H9 (cell line): ENCODE measurements at regions not wholly inside any gene's neighbourhood (a gene's known extent, or its start where the extent isn't known, plus 50 kb on each side); places are given as distances from the start of the nearest gene placed in this dataset.

Experiments
- DNase-seq: peaks from one replicate; pipeline ENCODE4 v3.0.0-alpha.2; 2017
- H2AFZ ChIP-seq: one replicate; pipeline ENCODE4 v1.6.1; 2013; ENCODE audit warnings: mild to moderate bottlenecking, low read length, control low read depth, moderate library complexity
- H2AK5ac ChIP-seq: 2 replicates; pipeline ENCODE4 v1.6.1; 2013; ENCODE audit warnings: low read length, control low read depth, mixed read lengths; ENCODE audit not compliant: insufficient read length
- H2BK120ac ChIP-seq: one replicate; pipeline ENCODE4 v1.6.1; 2013; ENCODE audit warnings: low read depth, mild to moderate bottlenecking, low read length, control low read depth, inconsistent platforms; ENCODE audit not compliant: poor library complexity, severe bottlenecking
- H2BK12ac ChIP-seq: 2 replicates; pipeline ENCODE4 v1.6.1; 2013; ENCODE audit warnings: low read length, control low read depth, mixed read lengths, low read depth; ENCODE audit not compliant: insufficient read length
- H2BK15ac ChIP-seq: 2 replicates; pipeline ENCODE4 v1.6.1; 2013; ENCODE audit warnings: low read depth, low read length, control low read depth
- H2BK20ac ChIP-seq: one replicate; pipeline ENCODE4 v1.6.1; 2013; ENCODE audit warnings: low read depth, mild to moderate bottlenecking, low read length, control low read depth, inconsistent platforms; ENCODE audit not compliant: poor library complexity, severe bottlenecking
- H2BK5ac ChIP-seq: 2 replicates; pipeline ENCODE4 v1.6.1; 2013; ENCODE audit warnings: low read length, control low read depth, mixed read lengths; ENCODE audit not compliant: insufficient read length
- H3K14ac ChIP-seq: 2 replicates; pipeline ENCODE4 v1.6.1; 2013; ENCODE audit warnings: low read length, control low read depth; ENCODE audit not compliant: insufficient read depth
- H3K18ac ChIP-seq: 2 replicates; pipeline ENCODE4 v1.6.1; 2013; ENCODE audit warnings: low read depth, mild to moderate bottlenecking, mixed read lengths, low read length, control low read depth; ENCODE audit not compliant: insufficient read length
- H3K23ac ChIP-seq: 2 replicates; pipeline ENCODE4 v1.6.1; 2013; ENCODE audit warnings: low read length, control low read depth, mixed read lengths, low read depth; ENCODE audit not compliant: insufficient read length
- H3K23me2 ChIP-seq: 2 replicates; pipeline ENCODE4 v1.6.1; 2013; ENCODE audit warnings: low read depth, mild to moderate bottlenecking, mixed read lengths, low read length, control low read depth; ENCODE audit not compliant: insufficient read length, poor library complexity, severe bottlenecking
- H3K27ac ChIP-seq: 2 replicates; pipeline ENCODE4 v1.5.1; 2013; ENCODE audit warnings: low read length, control low read depth, mixed read lengths, low read depth; ENCODE audit not compliant: insufficient read length
- H3K27me3 ChIP-seq: 2 replicates; pipeline ENCODE4 v1.6.1; 2013; ENCODE audit warnings: low read length, control low read depth, inconsistent platforms; ENCODE audit not compliant: insufficient read depth
- H3K4ac ChIP-seq: 2 replicates; pipeline ENCODE4 v1.6.1; 2013; ENCODE audit warnings: low read depth, mild to moderate bottlenecking, control low read depth, inconsistent platforms, low read length, moderate library complexity
- H3K4me1 ChIP-seq: 2 replicates; pipeline ENCODE4 v1.6.1; 2013; ENCODE audit warnings: low read length, control low read depth, inconsistent platforms; ENCODE audit not compliant: insufficient read depth
- H3K4me2 ChIP-seq: 2 replicates; pipeline ENCODE4 v1.6.1; 2013; ENCODE audit warnings: low read length, control low read depth, mixed read lengths; ENCODE audit not compliant: insufficient read length, insufficient read depth
- H3K56ac ChIP-seq: 2 replicates; pipeline ENCODE4 v1.6.1; 2013; ENCODE audit warnings: low read depth, mild to moderate bottlenecking, mixed read lengths, low read length, control low read depth; ENCODE audit not compliant: insufficient read length
- H3K79me1 ChIP-seq: 2 replicates; pipeline ENCODE4 v1.6.1; 2013; ENCODE audit warnings: low read depth, mild to moderate bottlenecking, moderate library complexity, low read length, control low read depth, inconsistent platforms; ENCODE audit not compliant: insufficient read depth, poor library complexity, severe bottlenecking
- H3K79me2 ChIP-seq: 2 replicates; pipeline ENCODE4 v1.6.1; 2013; ENCODE audit warnings: low read length, control low read depth, inconsistent platforms; ENCODE audit not compliant: insufficient read depth
- H3K9ac ChIP-seq: 2 replicates; pipeline ENCODE4 v1.6.1; 2013; ENCODE audit warnings: low read length, control low read depth, mixed read lengths; ENCODE audit not compliant: insufficient read length; ENCODE audit errors: extremely low read depth
- H3K9me3 ChIP-seq: one replicate; pipeline ENCODE4 v1.6.1; 2013; ENCODE audit warnings: low read depth, low read length, inconsistent platforms; ENCODE audit not compliant: control insufficient read depth
- H3T11ph ChIP-seq: one replicate; pipeline ENCODE4 v1.6.1; 2013; ENCODE audit warnings: mild to moderate bottlenecking, low read length, control low read depth, inconsistent platforms
- H4K20me1 ChIP-seq: one replicate; pipeline ENCODE4 v1.6.1; 2013; ENCODE audit not compliant: control insufficient read depth, insufficient read length, insufficient read depth
- H4K5ac ChIP-seq: 2 replicates; pipeline ENCODE4 v1.6.1; 2013; ENCODE audit warnings: low read depth, mild to moderate bottlenecking, mixed read lengths, low read length, control low read depth; ENCODE audit not compliant: insufficient read length
- H4K8ac ChIP-seq: replicated peaks from 2 replicates; pipeline ENCODE4 v1.6.1; 2013; ENCODE audit warnings: low read length, control low read depth, mixed read lengths, low read depth; ENCODE audit not compliant: insufficient read length
- H4K91ac ChIP-seq: 2 replicates; pipeline ENCODE4 v1.6.1; 2013; ENCODE audit warnings: low read depth, mild to moderate bottlenecking, moderate library complexity, mixed read lengths, low read length, control low read depth; ENCODE audit not compliant: insufficient read length
- H3K27ac Mint-ChIP-seq, 3 experiments: 2 replicates in 2 of 3; 3 replicates in 1 of 3; pipeline ENCODE4 v1.8.0; 2020 to 2021; ENCODE audit warnings: mixed read lengths in 3 of 3, mild to moderate bottlenecking in 1 of 3, moderate library complexity in 1 of 3
- H3K27me3 Mint-ChIP-seq: 2 replicates; pipeline ENCODE4 v1.8.0; 2021; ENCODE audit warnings: low read depth, mild to moderate bottlenecking, moderate library complexity, mixed read lengths
- H3K36me3 Mint-ChIP-seq, 3 experiments: 2 replicates in 2 of 3; 3 replicates in 1 of 3; pipeline ENCODE4 v1.8.0; 2020 to 2021; ENCODE audit warnings: low read depth in 3 of 3, mixed read lengths in 3 of 3; ENCODE audit not compliant: insufficient read depth in 1 of 3
- H3K4me1 Mint-ChIP-seq, 2 experiments: 2 replicates each; pipeline ENCODE4 v1.8.0; 2020; ENCODE audit warnings: mixed read lengths in 2 of 2
- H3K4me3 Mint-ChIP-seq, 2 experiments: 2 replicates in 1 of 2; 3 replicates in 1 of 2; pipeline ENCODE4 v1.8.0; 2020 to 2021; ENCODE audit warnings: mild to moderate bottlenecking in 2 of 2, mixed read lengths in 2 of 2, moderate library complexity in 1 of 2
- H3K9me3 Mint-ChIP-seq, 2 experiments: 2 replicates in 1 of 2; 3 replicates in 1 of 2; pipeline ENCODE4 v1.8.0; 2020; ENCODE audit warnings: mild to moderate bottlenecking in 2 of 2, mixed read lengths in 2 of 2, moderate library complexity in 1 of 2
- TF ChIP-seq, protein P1 (sequence below): fragments of 200-600 bp; sonication (generic); conservative IDR thresholded peaks from 3 replicates; pipeline ENCODE4 v1.8.0; 2021; ENCODE audit warnings: antibody characterized with exemption, mild to moderate bottlenecking

DNA sequence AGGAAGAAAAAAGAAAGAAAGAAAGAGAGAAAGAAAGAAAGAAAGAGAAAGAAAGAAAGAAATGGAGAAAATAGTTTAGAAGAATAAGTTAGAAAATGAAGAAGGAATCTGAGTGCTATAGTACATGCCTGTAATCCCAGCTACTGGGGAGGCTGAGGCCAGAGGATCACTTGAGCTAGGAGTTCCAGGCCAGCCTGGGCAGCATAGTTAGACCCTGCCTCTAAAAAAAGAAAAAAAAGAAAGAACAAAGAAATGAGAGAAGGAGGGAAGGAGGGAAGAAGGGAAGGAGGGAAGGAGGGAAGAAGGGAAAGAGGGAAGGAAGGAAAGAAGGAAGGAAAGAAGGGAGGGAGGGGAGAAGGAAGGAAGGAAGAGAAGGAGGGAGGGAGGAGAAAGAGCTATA, 1339.8 kb downstream of the OLFM4 start:
- no peaks in the 10 kb centered on the region for H3K79me2 ChIP-seq
- no peak overlapping the region for H2BK15ac ChIP-seq
- no peak overlapping the region for H3K9ac ChIP-seq
- H2BK20ac ChIP-seq, result no peak overlapping the region
- TF ChIP-seq, protein P1, sequence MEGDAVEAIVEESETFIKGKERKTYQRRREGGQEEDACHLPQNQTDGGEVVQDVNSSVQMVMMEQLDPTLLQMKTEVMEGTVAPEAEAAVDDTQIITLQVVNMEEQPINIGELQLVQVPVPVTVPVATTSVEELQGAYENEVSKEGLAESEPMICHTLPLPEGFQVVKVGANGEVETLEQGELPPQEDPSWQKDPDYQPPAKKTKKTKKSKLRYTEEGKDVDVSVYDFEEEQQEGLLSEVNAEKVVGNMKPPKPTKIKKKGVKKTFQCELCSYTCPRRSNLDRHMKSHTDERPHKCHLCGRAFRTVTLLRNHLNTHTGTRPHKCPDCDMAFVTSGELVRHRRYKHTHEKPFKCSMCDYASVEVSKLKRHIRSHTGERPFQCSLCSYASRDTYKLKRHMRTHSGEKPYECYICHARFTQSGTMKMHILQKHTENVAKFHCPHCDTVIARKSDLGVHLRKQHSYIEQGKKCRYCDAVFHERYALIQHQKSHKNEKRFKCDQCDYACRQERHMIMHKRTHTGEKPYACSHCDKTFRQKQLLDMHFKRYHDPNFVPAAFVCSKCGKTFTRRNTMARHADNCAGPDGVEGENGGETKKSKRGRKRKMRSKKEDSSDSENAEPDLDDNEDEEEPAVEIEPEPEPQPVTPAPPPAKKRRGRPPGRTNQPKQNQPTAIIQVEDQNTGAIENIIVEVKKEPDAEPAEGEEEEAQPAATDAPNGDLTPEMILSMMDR, result no peak
- H3K18ac ChIP-seq, result no peak overlapping the region
- no peak overlapping the region for H4K8ac ChIP-seq
- H3K27ac ChIP-seq, result no peak overlapping the region
- Mint-ChIP-seq H3K27ac (no peak overlapping the region), H3K9me3 (peaks cover 12 to 15% of the 10 kb centered on the region in 2 experiments), H3K4me1 (peaks cover 11 to 14% of the 10 kb centered on the region in 2 experiments), H3K4me3 (no peak overlapping the region), H3K27me3 (no peaks in the 10 kb centered on the region), H3K36me3 (peaks cover 10 to 18% (median 14%) of the 10 kb centered on the region in 3 experiments; a peak in 6 of 7 replicates)
- no peak overlapping the region for H2AK5ac ChIP-seq
- H3K27me3 ChIP-seq, result no peaks in the 10 kb centered on the region
- H2BK12ac ChIP-seq, result no peak overlapping the region
- H3K4me1 ChIP-seq, result no peaks in the 10 kb centered on the region; the same call in 1 of the 2 replicates
- no peak overlapping the region for H2BK5ac ChIP-seq
- no peak overlapping the region for H3T11ph ChIP-seq
- no peak overlapping the region for H3K4me2 ChIP-seq
- no peaks in the 10 kb centered on the region for H3K23me2 ChIP-seq
- H3K79me1 ChIP-seq, result no peaks in the 10 kb centered on the region
- H3K14ac ChIP-seq, result no peak overlapping the region
- no peak overlapping the region for H3K4ac ChIP-seq
- H4K20me1 ChIP-seq, result no peaks in the 10 kb centered on the region
- H3K9me3 ChIP-seq, result no peaks in the 10 kb centered on the region
- no peak overlapping the region for H4K91ac ChIP-seq
- no peak overlapping the region for H2BK120ac ChIP-seq
- H2AFZ ChIP-seq, result no peak overlapping the region
- DNase-seq, result no peak
- H3K23ac ChIP-seq, result no peak overlapping the region
- H3K56ac ChIP-seq, result no peak overlapping the region
- no peak overlapping the region for H4K5ac ChIP-seq
